HUES64 (cell line): ENCODE measurements at regions not wholly inside any gene's neighbourhood (a gene's known extent, or its start where the extent isn't known, plus 50 kb on each side); places are given as distances from the start of the nearest gene placed in this dataset.

Source experiments
- H3K27ac ChIP-seq: 2 replicates; pipeline ENCODE4 v1.7.0; 2013; ENCODE audit warnings: low read depth, low read length, inconsistent platforms
- H3K27me3 ChIP-seq: 2 replicates; pipeline ENCODE4 v1.6.1; 2013; ENCODE audit warnings: mild to moderate bottlenecking, low read length; ENCODE audit not compliant: insufficient read depth
- H3K36me3 ChIP-seq: 2 replicates; pipeline ENCODE4 v1.6.1; 2013; ENCODE audit warnings: mild to moderate bottlenecking, low read length; ENCODE audit not compliant: insufficient read depth
- H3K4me1 ChIP-seq: 2 replicates; pipeline ENCODE4 v1.6.1; 2013; ENCODE audit warnings: mild to moderate bottlenecking, low read length, moderate library complexity; ENCODE audit not compliant: insufficient read depth
- H3K4me3 ChIP-seq: 2 replicates; pipeline ENCODE4 v1.5.1; 2013; ENCODE audit warnings: mild to moderate bottlenecking, low read length, moderate library complexity
- H3K9ac ChIP-seq: 2 replicates; pipeline ENCODE4 v1.6.1; 2013; ENCODE audit warnings: mild to moderate bottlenecking, low read depth, low read length
- H3K9me3 ChIP-seq: 2 replicates; pipeline ENCODE4 v1.6.1; 2013; ENCODE audit warnings: low read depth, low read length; ENCODE audit not compliant: insufficient read depth
- WGBS: fragments of 150-250, 120-280 bp; methylation state at CpG from one replicate; pipeline ENCODE4 v1.1.7; 2013; ENCODE audit warnings: missing lambda C conversion rate; 5-methylcytosine and 5-hydroxymethylcytosine counted together

- H3K9me3 ChIP-seq: no peaks in the 10 kb centered on the region
- no peak overlapping the region for H3K27ac ChIP-seq
- H3K4me3 ChIP-seq: no peak overlapping the region
- no peak overlapping the region for H3K9ac ChIP-seq
- WGBS: 78% methylated on average over 4 of the region's 4 CpGs
- H3K4me1 ChIP-seq: no peaks in the 10 kb centered on the region
- H3K27me3 ChIP-seq: no peaks in the 10 kb centered on the region
- H3K36me3 ChIP-seq: no peaks in the 10 kb centered on the region
These were observed 497.2 kb upstream of the DEPDC1 start for GRCh38 chr1:68994096-68994495.

GRCh38 chr1:69016468-69016867 is 519.6 kb upstream of the DEPDC1 start:
- H3K4me3 ChIP-seq: no peak overlapping the region
- no peaks in the 10 kb centered on the region for H3K27me3 ChIP-seq
- H3K9me3 ChIP-seq: peaks cover 4% of the 10 kb centered on the region; the same call in 1 of the 2 replicates
- H3K9ac ChIP-seq: no peak overlapping the region
- no peak overlapping the region for H3K27ac ChIP-seq
- no peaks in the 10 kb centered on the region for H3K36me3 ChIP-seq
- no peaks in the 10 kb centered on the region for H3K4me1 ChIP-seq

GRCh38 chr1:69029649-69030048 is 532.8 kb upstream of the DEPDC1 start:
- no peaks in the 10 kb centered on the region for H3K4me1 ChIP-seq
- H3K27ac ChIP-seq: no peak overlapping the region

GRCh38 chr1:69038379-69038778 is 529.3 kb upstream of the LRRC7 start:
- H3K9me3 ChIP-seq: no peaks in the 10 kb centered on the region

More at GRCh38 chr1:69029649-69030048, 532.8 kb upstream of the DEPDC1 start:
- H3K4me3 ChIP-seq: no peak overlapping the region
- no peaks in the 10 kb centered on the region for H3K36me3 ChIP-seq
- H3K9ac ChIP-seq: no peak overlapping the region
- no peaks in the 10 kb centered on the region for H3K9me3 ChIP-seq
- no peaks in the 10 kb centered on the region for H3K27me3 ChIP-seq
- WGBS: 88% methylated on average over 3 of the region's 3 CpGs

DNA sequence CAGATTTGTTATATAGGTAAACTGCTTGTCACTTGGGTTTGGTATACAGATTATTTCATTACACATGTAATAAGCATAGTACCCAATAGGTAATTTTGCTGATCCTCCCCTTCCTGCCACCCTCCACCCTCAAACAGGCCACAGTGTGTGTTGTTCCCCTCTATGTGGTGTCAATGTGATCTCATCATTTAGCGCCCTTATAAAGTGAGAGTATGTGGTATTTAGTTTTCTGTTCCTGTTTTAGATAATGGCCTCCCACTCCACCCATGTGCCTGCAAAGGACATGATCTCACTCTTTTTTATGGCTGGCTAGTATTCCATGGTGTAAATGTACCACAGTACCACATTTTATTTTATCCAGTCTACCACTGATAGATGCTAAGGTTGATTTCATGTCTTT is 522.1 kb upstream of the LRRC7 start:
- WGBS: 100% methylated on average over 1 of the region's 1 CpG
- Histone ChIP-seq H3K9me3 (no peaks in the 10 kb centered on the region), H3K27me3 (no peaks in the 10 kb centered on the region), H3K9ac (no peak overlapping the region), H3K4me1 (no peaks in the 10 kb centered on the region), H3K27ac (no peak overlapping the region), H3K36me3 (no peaks in the 10 kb centered on the region), H3K4me3 (no peak overlapping the region)

More at GRCh38 chr1:69038379-69038778, 529.3 kb upstream of the LRRC7 start:
- H3K36me3 ChIP-seq: no peaks in the 10 kb centered on the region
- H3K4me3 ChIP-seq: no peak overlapping the region
- no peak overlapping the region for H3K9ac ChIP-seq
- H3K27me3 ChIP-seq: no peaks in the 10 kb centered on the region
- no peaks in the 10 kb centered on the region for H3K4me1 ChIP-seq
- no peak overlapping the region for H3K27ac ChIP-seq

DNA sequence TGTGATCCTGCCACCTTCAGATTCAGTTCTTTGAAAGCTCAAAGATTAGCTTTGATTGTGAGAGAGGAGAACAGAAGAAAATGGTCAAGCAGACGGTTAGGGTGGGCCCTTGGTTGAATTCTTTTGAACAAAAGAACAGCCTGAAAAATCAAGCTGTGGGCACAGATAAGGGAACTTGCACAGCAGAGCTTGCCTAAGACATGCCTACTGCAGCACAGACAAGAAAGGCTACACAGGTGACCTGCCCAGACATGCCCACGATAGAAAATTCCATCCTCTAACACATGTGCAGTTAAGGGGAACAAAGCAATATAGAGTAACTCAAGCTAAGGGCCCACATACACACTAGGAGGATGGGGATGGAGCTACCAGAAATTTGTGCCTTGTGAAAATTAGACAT is 512.5 kb upstream of the LRRC7 start:
- Histone ChIP-seq H3K4me3 (no peak overlapping the region), H3K27me3 (no peaks in the 10 kb centered on the region), H3K27ac (no peak overlapping the region), H3K9ac (no peak overlapping the region), H3K36me3 (no peaks in the 10 kb centered on the region), H3K4me1 (no peaks in the 10 kb centered on the region), H3K9me3 (no peaks in the 10 kb centered on the region)
- 93% methylated on average over 2 of the region's 2 CpGs for WGBS

- H3K27me3 ChIP-seq: no peaks in the 10 kb centered on the region
- H3K9ac ChIP-seq: no peak overlapping the region
- no peaks in the 10 kb centered on the region for H3K36me3 ChIP-seq
- no peaks in the 10 kb centered on the region for H3K4me1 ChIP-seq
- no peaks in the 10 kb centered on the region for H3K9me3 ChIP-seq
- no peak overlapping the region for H3K4me3 ChIP-seq
- H3K27ac ChIP-seq: no peak overlapping the region
- WGBS: 100% methylated on average over 2 of the region's 3 CpGs
These were observed 509.3 kb upstream of the LRRC7 start for GRCh38 chr1:69058454-69058853.

DNA sequence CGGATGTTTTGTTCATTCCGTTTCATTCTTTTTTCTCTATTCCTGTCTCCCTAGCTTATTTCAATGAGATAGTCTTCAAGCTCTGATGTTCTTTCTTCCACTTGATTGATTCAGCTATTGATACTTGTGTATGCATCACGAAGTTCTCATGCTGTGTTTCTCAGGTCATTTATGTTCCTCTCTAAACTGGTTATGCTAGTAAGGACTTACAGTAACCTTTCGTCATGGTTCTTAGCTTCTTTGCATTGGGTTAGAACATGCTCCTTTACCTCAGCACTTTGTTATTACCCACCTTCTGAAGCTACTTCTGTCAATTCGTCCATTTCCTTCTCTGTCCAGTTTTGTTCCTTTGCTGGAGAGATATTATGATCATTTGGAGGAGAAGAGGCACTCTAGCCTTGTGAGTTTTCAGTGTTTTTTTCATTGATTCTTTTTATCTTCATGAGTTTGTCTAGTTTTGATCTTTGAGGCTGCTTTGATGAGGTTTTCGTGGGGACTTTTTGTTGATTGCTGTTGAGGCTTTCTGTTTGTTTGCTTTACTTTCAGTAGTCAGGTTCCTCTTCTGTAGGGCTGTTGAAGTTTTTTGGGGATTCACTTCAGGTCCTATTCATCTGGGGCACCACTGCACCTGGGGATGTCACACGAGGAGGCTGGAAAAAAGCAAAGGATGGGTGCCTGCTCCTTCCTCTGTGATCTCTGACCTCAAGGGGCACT is 496.9 kb upstream of the LRRC7 start:
- no peaks in the 10 kb centered on the region for H3K27me3 ChIP-seq
- H3K27ac ChIP-seq: no peak overlapping the region
- no peak overlapping the region for H3K9ac ChIP-seq
- no peak overlapping the region for H3K4me3 ChIP-seq
- 94% methylated on average over 7 of the region's 7 CpGs for WGBS
- H3K36me3 ChIP-seq: no peaks in the 10 kb centered on the region
- peaks cover 9% of the 10 kb centered on the region for H3K4me1 ChIP-seq
- H3K9me3 ChIP-seq: no peaks in the 10 kb centered on the region

DNA sequence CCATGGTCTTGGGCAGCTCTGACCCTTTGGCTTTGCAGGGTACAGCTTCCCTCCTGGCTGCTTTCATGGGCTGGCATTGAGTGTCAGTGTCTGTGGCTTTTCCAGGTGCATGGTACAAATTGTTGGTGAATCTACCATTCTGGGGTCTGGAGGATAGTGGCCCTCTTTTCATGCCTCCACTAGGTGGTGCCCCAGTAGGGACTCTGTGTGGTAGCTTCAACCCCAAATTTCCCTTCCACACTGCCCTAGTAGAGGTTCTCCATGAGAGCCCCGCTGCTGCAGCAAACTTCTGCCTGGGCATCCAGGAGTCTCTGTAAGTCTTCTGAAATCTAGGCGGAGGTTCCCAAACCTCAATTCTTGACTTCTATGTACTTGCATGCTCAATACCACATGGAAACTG is 494.5 kb upstream of the LRRC7 start:
- Histone ChIP-seq H3K27me3 (no peaks in the 10 kb centered on the region), H3K9me3 (no peaks in the 10 kb centered on the region), H3K4me1 (peaks cover 33% of the 10 kb centered on the region), H3K9ac (no peak overlapping the region), H3K4me3 (no peak overlapping the region), H3K27ac (no peak overlapping the region), H3K36me3 (no peaks in the 10 kb centered on the region)
- 97% methylated on average over 2 of the region's 2 CpGs for WGBS

- Histone ChIP-seq H3K36me3 (no peaks in the 10 kb centered on the region), H3K4me1 (peaks cover 40% of the 10 kb centered on the region), H3K27me3 (no peaks in the 10 kb centered on the region), H3K9ac (0 out of 2 replicates have a peak overlapping the region, but pooled peaks have one; percentile 38), H3K9me3 (no peaks in the 10 kb centered on the region), H3K27ac (peak overlapping the region; percentile 86), H3K4me3 (peak overlapping the region; percentile 8)
- 32% methylated on average over 3 of the region's 3 CpGs for WGBS
These were observed 491.1 kb upstream of the LRRC7 start for GRCh38 chr1:69076631-69077030.

GRCh38 chr1:69077198-69077597 is 490.5 kb upstream of the LRRC7 start:
- WGBS: no CpG with 5 or more reads among the region's 1 CpG
- Histone ChIP-seq H3K36me3 (no peaks in the 10 kb centered on the region), H3K9me3 (no peaks in the 10 kb centered on the region), H3K27ac (peak overlapping the region; percentile 86), H3K4me3 (peak overlapping the region; percentile 8), H3K4me1 (peaks cover 46% of the 10 kb centered on the region), H3K9ac (no peak overlapping the region), H3K27me3 (no peaks in the 10 kb centered on the region)

DNA sequence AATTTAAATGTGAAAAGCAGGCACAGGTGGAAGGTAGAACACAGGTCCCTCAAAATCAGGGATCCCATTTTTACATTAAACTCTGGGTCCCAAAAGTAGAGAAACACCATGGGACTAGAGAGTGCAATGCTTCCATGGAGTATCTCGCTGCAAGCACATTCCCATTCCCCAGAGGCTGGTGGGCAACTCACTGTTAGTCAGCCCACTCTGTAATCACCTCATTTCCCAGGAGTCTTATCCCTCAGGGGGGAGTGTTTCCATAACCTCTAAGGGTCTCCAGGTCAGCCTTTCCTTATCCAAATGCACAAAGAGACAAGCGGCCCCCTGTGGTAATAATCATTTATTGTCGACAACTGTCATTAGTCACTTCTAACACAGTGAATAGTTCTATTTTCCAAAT is 490.1 kb upstream of the LRRC7 start:
- Histone ChIP-seq H3K4me3 (no peak overlapping the region), H3K4me1 (peaks cover 49% of the 10 kb centered on the region), H3K27me3 (no peaks in the 10 kb centered on the region), H3K9ac (no peak overlapping the region), H3K9me3 (no peaks in the 10 kb centered on the region), H3K27ac (peak overlapping the region; percentile 86), H3K36me3 (no peaks in the 10 kb centered on the region)
- WGBS: 46% methylated on average over 1 of the region's 3 CpGs
